ENCODE measurements at regions not wholly inside any gene's neighbourhood (a gene's known extent, or its start where the extent isn't known, plus 50 kb on each side); places are given as distances from the start of the nearest gene placed in this dataset.
A peak's percentile ranks its signal among the peaks of the same experiment; 100 is the strongest.

DNA sequence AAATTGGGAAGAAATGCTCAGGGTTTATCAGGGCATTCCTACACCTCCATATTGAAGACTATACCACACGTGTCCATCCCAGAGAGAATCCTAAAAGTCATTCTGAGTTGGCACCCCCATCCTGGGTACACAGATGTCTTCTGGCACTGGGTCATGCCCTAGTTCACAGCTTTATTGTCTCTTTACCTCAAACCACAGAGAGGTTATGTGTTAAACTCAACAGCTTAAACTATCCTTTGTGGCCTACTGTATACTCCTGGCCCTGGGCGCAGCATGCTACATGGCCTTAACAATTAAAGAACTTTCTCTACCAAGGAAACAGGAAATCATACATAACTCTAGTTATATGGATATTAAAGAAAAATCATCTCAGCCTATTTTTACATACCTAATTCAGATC, 115.6 kb upstream of the SEM1 start (continued):
- TF ChIP-seq ZNF772 (CRISPR knock-in tag; IDR thresholded peaks at IDR 0.05), result no peak
- TF ChIP-seq, protein P1, sequence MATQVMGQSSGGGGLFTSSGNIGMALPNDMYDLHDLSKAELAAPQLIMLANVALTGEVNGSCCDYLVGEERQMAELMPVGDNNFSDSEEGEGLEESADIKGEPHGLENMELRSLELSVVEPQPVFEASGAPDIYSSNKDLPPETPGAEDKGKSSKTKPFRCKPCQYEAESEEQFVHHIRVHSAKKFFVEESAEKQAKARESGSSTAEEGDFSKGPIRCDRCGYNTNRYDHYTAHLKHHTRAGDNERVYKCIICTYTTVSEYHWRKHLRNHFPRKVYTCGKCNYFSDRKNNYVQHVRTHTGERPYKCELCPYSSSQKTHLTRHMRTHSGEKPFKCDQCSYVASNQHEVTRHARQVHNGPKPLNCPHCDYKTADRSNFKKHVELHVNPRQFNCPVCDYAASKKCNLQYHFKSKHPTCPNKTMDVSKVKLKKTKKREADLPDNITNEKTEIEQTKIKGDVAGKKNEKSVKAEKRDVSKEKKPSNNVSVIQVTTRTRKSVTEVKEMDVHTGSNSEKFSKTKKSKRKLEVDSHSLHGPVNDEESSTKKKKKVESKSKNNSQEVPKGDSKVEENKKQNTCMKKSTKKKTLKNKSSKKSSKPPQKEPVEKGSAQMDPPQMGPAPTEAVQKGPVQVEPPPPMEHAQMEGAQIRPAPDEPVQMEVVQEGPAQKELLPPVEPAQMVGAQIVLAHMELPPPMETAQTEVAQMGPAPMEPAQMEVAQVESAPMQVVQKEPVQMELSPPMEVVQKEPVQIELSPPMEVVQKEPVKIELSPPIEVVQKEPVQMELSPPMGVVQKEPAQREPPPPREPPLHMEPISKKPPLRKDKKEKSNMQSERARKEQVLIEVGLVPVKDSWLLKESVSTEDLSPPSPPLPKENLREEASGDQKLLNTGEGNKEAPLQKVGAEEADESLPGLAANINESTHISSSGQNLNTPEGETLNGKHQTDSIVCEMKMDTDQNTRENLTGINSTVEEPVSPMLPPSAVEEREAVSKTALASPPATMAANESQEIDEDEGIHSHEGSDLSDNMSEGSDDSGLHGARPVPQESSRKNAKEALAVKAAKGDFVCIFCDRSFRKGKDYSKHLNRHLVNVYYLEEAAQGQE (IDR thresholded peaks at IDR 0.05; ENCODE audit: borderline replicate concordance in 1 of 2, low read depth in 1 of 2, low read length in 2 of 2), result no peak

DNA sequence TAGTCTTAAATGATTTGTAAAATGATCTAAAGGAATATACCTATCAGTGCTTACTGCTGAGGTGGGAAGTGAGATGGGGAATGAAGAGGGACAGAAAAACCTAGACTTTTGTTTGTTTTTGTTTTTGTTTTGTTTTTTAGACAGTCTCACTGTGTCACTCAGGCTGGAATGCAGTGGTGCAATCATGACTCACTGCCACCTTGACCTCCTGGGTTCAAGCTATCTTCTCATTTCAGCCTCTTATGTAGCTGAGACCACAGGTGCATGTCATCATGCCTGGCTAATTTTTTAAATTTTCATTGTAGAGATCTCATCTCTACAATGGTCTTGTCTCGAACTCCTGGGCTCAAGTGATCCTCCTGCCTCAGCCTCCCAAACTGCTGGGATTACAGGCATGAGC, 116.4 kb upstream of the SEM1 start:
- no peak overlapping the region for H3K9ac ChIP-seq (ENCODE audit: insufficient read depth, low read depth, low read length)
- no peaks in the 10 kb centered on the region for H3K27me3 ChIP-seq (ENCODE audit: control insufficient read depth in 1 of 2, insufficient read depth in 2 of 2, low read length in 2 of 2)
- intact Hi-C loops (cut with micrococcal nuclease; ENCODE audit: unreplicated experiment) (no loop called here), in situ Hi-C loops (cut with HindIII; ENCODE audit: extremely low pct_ligation_motif_present, low pct_unique_long_range_greater_than_20kb) (no loop called here)
- POLR2A ChIA-PET, result interaction anchor here (1.2 to 1.6 kb wide), 3 partner anchors 8 to 411 kb away, joined by 3 to 5 read pairs (median 5); no protein-coding TSS in a partner anchor
- no peaks in the 10 kb centered on the region for H4K20me1 ChIP-seq (ENCODE audit: insufficient read depth, low read length)
- FAIRE-seq, result no peak
- no peak for ATAC-seq
- H3K4me1 ChIP-seq (ENCODE audit: insufficient read depth, low read length), result peaks cover 5% of the 10 kb centered on the region
- H3K79me2 ChIP-seq (ENCODE audit: insufficient read depth, low read length), result no peaks in the 10 kb centered on the region
- H2AFZ ChIP-seq (ENCODE audit: low read length), result no peak overlapping the region
- H3K27ac ChIP-seq (ENCODE audit: extremely low read length, insufficient read depth, low read length), result no peak overlapping the region
- DNase-seq (ENCODE audit: low spot score), result peak; percentile 19
- H3K4me2 ChIP-seq (ENCODE audit: low read depth, low read length), result no peak overlapping the region
- CTCF ChIA-PET (ENCODE audit: low intra/inter-chr PET ratio, low total read pairs), result no interaction called here
- WGBS (ENCODE audit: low lambda C conversion rate), result 32% methylated on average over 1 of the region's 1 CpG
- no peak overlapping the region for H3K4me3 ChIP-seq (replicated peaks in 1 of 3; ENCODE audit: insufficient read depth in 1 of 3, low read depth in 2 of 3, low read length in 3 of 3)
- BruUV-seq (replicated peaks), result no TSS peak
- no peaks in the 10 kb centered on the region for H3K36me3 ChIP-seq (replicated peaks in 1 of 2; ENCODE audit: control insufficient read depth in 1 of 2, insufficient read depth in 2 of 2, low read length in 2 of 2)
- no peaks in the 10 kb centered on the region for H3K9me3 ChIP-seq (ENCODE audit: low read length)
- TF ChIP-seq EP300 (IDR thresholded peaks at IDR 0.05; ENCODE audit: low read depth in 2 of 2, low read length in 2 of 2) (peak in 1 of 2 experiments; percentile 54; a peak in 1 of 4 replicates), EP300 (CRISPR knock-in tag; IDR thresholded peaks at IDR 0.05; ENCODE audit: borderline replicate concordance) (no peak), TEAD3 (CRISPR knock-in tag; optimal IDR thresholded peaks at IDR 0.05; ENCODE audit: borderline replicate concordance) (peak; percentile 86), NR2F2 (IDR thresholded peaks at IDR 0.05; ENCODE audit: borderline replicate concordance, low read depth) (peak; percentile 52; the same call in 1 of the 2 replicates), CBX2 (IDR thresholded peaks at IDR 0.05; ENCODE audit: low read depth, low read length) (no peak), CBX2 (CRISPR knock-in tag; IDR thresholded peaks at IDR 0.05; ENCODE audit: low read depth) (no peak), FOXA1 (IDR thresholded peaks at IDR 0.05) (no peak), FOXA1 (CRISPR knock-in tag; IDR thresholded peaks at IDR 0.05) (no peak), FOSL2 (CRISPR knock-in tag; IDR thresholded peaks at IDR 0.05) (peak; percentile 98), SOX6 (IDR thresholded peaks at IDR 0.05) (no peak), SOX6 (CRISPR knock-in tag; IDR thresholded peaks at IDR 0.05) (peak; percentile 48; the same call in 1 of the 2 replicates), ZNF629 (CRISPR knock-in tag; conservative IDR thresholded peaks at IDR 0.05) (no peak), ZNF563 (CRISPR knock-in tag; IDR thresholded peaks at IDR 0.05) (no peak), HMG20A (CRISPR knock-in tag; IDR thresholded peaks at IDR 0.05; ENCODE audit: borderline replicate concordance) (peak; percentile 90; the same call in 1 of the 2 replicates), GATAD2A (CRISPR knock-in tag; IDR thresholded peaks at IDR 0.05) (peak; percentile 77), NR2F1 (CRISPR knock-in tag; IDR thresholded peaks at IDR 0.05) (peak; percentile 90 to 92), XRCC5 (optimal IDR thresholded peaks at IDR 0.05; ENCODE audit: low read length) (no peak)
- TF ChIP-seq, protein P2, sequence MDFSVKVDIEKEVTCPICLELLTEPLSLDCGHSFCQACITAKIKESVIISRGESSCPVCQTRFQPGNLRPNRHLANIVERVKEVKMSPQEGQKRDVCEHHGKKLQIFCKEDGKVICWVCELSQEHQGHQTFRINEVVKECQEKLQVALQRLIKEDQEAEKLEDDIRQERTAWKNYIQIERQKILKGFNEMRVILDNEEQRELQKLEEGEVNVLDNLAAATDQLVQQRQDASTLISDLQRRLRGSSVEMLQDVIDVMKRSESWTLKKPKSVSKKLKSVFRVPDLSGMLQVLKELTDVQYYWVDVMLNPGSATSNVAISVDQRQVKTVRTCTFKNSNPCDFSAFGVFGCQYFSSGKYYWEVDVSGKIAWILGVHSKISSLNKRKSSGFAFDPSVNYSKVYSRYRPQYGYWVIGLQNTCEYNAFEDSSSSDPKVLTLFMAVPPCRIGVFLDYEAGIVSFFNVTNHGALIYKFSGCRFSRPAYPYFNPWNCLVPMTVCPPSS (IDR thresholded peaks at IDR 0.05), result no peak
